ENCODE measurements at regions not wholly inside any gene's neighbourhood (a gene's known extent, or its start where the extent isn't known, plus 50 kb on each side); places are given as distances from the start of the nearest gene placed in this dataset.

DNA sequence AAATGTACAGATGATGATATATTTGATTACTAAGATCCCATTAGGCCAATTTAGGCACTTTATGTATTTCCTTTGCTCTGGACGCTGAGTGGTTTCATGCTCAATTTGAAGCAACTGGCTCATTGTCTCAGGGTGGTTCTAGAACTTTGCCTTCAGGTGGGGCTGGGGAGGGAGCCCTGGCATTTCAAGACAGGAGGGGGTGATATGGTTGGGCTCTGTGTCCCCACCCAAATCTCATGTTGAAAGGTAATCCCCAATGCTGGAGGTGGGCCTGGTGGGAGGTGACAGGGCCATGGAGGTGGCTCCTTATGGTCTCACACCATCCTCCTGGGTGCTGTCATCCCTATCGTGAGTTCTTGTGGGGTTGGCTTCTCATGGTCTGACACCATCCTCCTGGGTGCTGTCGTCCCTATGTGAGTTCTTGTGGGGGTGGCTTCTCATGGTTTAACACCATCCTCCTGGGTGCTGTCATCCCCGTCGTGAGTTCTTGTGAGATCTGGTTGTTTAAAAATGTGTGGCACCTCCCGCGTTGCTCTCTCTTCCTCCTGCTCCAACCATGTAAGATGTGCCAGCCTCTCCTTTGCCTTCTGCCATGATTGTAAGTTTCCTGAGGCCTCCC, 151.5 kb upstream of the KLF6 start:
- TF ChIP-seq, protein P1, sequence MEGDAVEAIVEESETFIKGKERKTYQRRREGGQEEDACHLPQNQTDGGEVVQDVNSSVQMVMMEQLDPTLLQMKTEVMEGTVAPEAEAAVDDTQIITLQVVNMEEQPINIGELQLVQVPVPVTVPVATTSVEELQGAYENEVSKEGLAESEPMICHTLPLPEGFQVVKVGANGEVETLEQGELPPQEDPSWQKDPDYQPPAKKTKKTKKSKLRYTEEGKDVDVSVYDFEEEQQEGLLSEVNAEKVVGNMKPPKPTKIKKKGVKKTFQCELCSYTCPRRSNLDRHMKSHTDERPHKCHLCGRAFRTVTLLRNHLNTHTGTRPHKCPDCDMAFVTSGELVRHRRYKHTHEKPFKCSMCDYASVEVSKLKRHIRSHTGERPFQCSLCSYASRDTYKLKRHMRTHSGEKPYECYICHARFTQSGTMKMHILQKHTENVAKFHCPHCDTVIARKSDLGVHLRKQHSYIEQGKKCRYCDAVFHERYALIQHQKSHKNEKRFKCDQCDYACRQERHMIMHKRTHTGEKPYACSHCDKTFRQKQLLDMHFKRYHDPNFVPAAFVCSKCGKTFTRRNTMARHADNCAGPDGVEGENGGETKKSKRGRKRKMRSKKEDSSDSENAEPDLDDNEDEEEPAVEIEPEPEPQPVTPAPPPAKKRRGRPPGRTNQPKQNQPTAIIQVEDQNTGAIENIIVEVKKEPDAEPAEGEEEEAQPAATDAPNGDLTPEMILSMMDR (IDR thresholded peaks at IDR 0.05): no peak
- TF ChIP-seq POLR2A (IDR thresholded peaks at IDR 0.05): no peak

All from testis (tissue), 2 donors.